Kidney epithelial cell (primary cell): ENCODE measurements at regions not wholly inside any gene's neighbourhood (a gene's known extent, or its start where the extent isn't known, plus 50 kb on each side); places are given as distances from the start of the nearest gene placed in this dataset.

ENCODE experiments used
- DNase-seq: peaks from one replicate; pipeline ENCODE4 v3.0.0-alpha.2; 2010; ENCODE audit warnings: low read depth
- H3K27me3 ChIP-seq: 2 replicates; pipeline ENCODE4 v1.6.0; 2011; ENCODE audit warnings: low read length; ENCODE audit not compliant: control insufficient read depth, insufficient read depth
- H3K36me3 ChIP-seq: 2 replicates; pipeline ENCODE4 v1.5.1; 2011; ENCODE audit warnings: low read length; ENCODE audit not compliant: control insufficient read depth, insufficient read depth
- H3K4me3 ChIP-seq: 2 replicates; pipeline ENCODE4 v1.5.1; 2011; ENCODE audit warnings: low read depth, mild to moderate bottlenecking, control low read depth, low read length
- CTCF ChIP-seq: IDR thresholded peaks from 2 replicates; pipeline ENCODE4 v1.5.1; 2011; ENCODE audit warnings: mild to moderate bottlenecking, moderate library complexity, low read length, control low read depth, inconsistent platforms; ENCODE audit not compliant: insufficient read depth, poor library complexity, severe bottlenecking

GRCh38 chr1:63010913-63011660 lies 227.2 kb downstream of the ATG4C start:
- H3K27me3 ChIP-seq = no peaks in the 10 kb centered on the region
- H3K4me3 ChIP-seq = no peak overlapping the region
- no peak for DNase-seq
- no peaks in the 10 kb centered on the region for H3K36me3 ChIP-seq
- no peak for TF ChIP-seq CTCF

- Histone ChIP-seq H3K36me3 (no peaks in the 10 kb centered on the region), H3K4me3 (no peak overlapping the region), H3K27me3 (no peaks in the 10 kb centered on the region)
- no peak for TF ChIP-seq CTCF
- DNase-seq = no peak
Measured at GRCh38 chr1:63012339-63012738, 228.4 kb downstream of the ATG4C start.

GRCh38 chr1:63014267-63014666 lies 230.3 kb downstream of the ATG4C start:
- TF ChIP-seq CTCF = no peak
- no peak for DNase-seq
- Histone ChIP-seq H3K36me3 (no peaks in the 10 kb centered on the region), H3K27me3 (no peaks in the 10 kb centered on the region), H3K4me3 (no peak overlapping the region)

- H3K27me3 ChIP-seq = no peaks in the 10 kb centered on the region
- no peak for DNase-seq
- no peaks in the 10 kb centered on the region for H3K36me3 ChIP-seq
- no peak overlapping the region for H3K4me3 ChIP-seq
- TF ChIP-seq CTCF = no peak
Measured at GRCh38 chr1:63022319-63022718, 238.4 kb downstream of the ATG4C start.

- DNase-seq = no peak
- no peak for TF ChIP-seq CTCF
- Histone ChIP-seq H3K4me3 (no peak overlapping the region), H3K36me3 (no peaks in the 10 kb centered on the region), H3K27me3 (no peaks in the 10 kb centered on the region)
Measured at GRCh38 chr1:63023171-63023570, 239.2 kb downstream of the ATG4C start.

GRCh38 chr1:63023637-63024036 lies 239.7 kb downstream of the ATG4C start:
- no peak for TF ChIP-seq CTCF
- Histone ChIP-seq H3K4me3 (no peak overlapping the region), H3K27me3 (peaks cover 3% of the 10 kb centered on the region), H3K36me3 (no peaks in the 10 kb centered on the region)
- DNase-seq = no peak
